ENCODE measurements at regions not wholly inside any gene's neighbourhood (a gene's known extent, or its start where the extent isn't known, plus 50 kb on each side); places are given as distances from the start of the nearest gene placed in this dataset.

- Histone ChIP-seq H3K4me2 (ENCODE audit: low read length) (no peak overlapping the region), H3K27me3 (ENCODE audit: insufficient read depth, low read length) (peaks cover 12% of the 10 kb centered on the region; the same call in 1 of the 2 replicates), H3K27ac (ENCODE audit: low read depth, low read length) (no peak overlapping the region), H4K20me1 (ENCODE audit: insufficient read depth) (no peaks in the 10 kb centered on the region), H3K4me3 (replicated peaks in 1 of 2; ENCODE audit: low read depth in 1 of 2, low read length in 2 of 2) (no peak overlapping the region), H3K36me3 (ENCODE audit: control insufficient read depth in 1 of 2, insufficient read depth in 2 of 2, low read length in 2 of 2) (no peaks in the 10 kb centered on the region), H3K9ac (ENCODE audit: low read length) (no peak overlapping the region), H3K9me3 (ENCODE audit: control insufficient read depth in 1 of 2, insufficient read depth in 1 of 2, low read depth in 1 of 2, low read length in 2 of 2) (no peaks in the 10 kb centered on the region), H3K4me1 (ENCODE audit: control insufficient read depth in 1 of 2, insufficient read depth in 2 of 2, low read length in 2 of 2) (no peaks in the 10 kb centered on the region), H3K9me2 (ENCODE audit: insufficient read depth) (no peaks in the 10 kb centered on the region), H2AFZ (ENCODE audit: low read depth, low read length, poor library complexity, severe bottlenecking) (no peak overlapping the region), H3K79me2 (ENCODE audit: insufficient read depth, low read length) (no peaks in the 10 kb centered on the region)
- no peak for ATAC-seq
- no peak for TF ChIP-seq REST (IDR thresholded peaks at IDR 0.05; ENCODE audit: low read depth)
- no peak for TF ChIP-seq YY1 (IDR thresholded peaks at IDR 0.05; ENCODE audit: extremely low read depth, insufficient replicate concordance, low read depth, low read length)
- no peak for TF ChIP-seq POLR2AphosphoS5 (IDR thresholded peaks at IDR 0.05; ENCODE audit: low read depth, low read length)
- TF ChIP-seq TCF7L2 (IDR thresholded peaks at IDR 0.05; ENCODE audit: borderline replicate concordance, extremely low read depth, insufficient read depth, insufficient read length): no peak
- no peak for TF ChIP-seq ZBTB33 (IDR thresholded peaks at IDR 0.05; ENCODE audit: extremely low read depth, insufficient replicate concordance, low read length)
- TF ChIP-seq SP1 (IDR thresholded peaks at IDR 0.05; ENCODE audit: low read depth): no peak
- TF ChIP-seq EGR1 (IDR thresholded peaks at IDR 0.05; ENCODE audit: low read depth): no peak
- intact Hi-C loops (cut with micrococcal nuclease): no loop called here
- POLR2A ChIA-PET: no interaction called here
- RAD21 ChIA-PET (ENCODE audit: low non-redundant PET in 1 of 2, low total read pairs in 2 of 2, uncharacterized antibody in 2 of 2, unreplicated experiment in 2 of 2): no interaction called here
- no TSS peak for BruUV-seq (replicated peaks)
- CTCF ChIA-PET: no interaction called here
- DNase-seq (ENCODE audit: low read depth, low spot score): no peak
Observed at GRCh38 chr5:155114655-155115054, 101.1 kb downstream of the KIF4B start.
